CD4-positive, alpha-beta T cell treated with Interferon alpha-2 for 1 hour (primary cell): ENCODE measurements at regions not wholly inside any gene's neighbourhood (a gene's known extent, or its start where the extent isn't known, plus 50 kb on each side); places are given as distances from the start of the nearest gene placed in this dataset.

Experiments used
- DNase-seq, 2 donors: peaks; one replicate each; pipeline ENCODE4 v3.0.0-alpha.2; 2020 to 2022

DNA sequence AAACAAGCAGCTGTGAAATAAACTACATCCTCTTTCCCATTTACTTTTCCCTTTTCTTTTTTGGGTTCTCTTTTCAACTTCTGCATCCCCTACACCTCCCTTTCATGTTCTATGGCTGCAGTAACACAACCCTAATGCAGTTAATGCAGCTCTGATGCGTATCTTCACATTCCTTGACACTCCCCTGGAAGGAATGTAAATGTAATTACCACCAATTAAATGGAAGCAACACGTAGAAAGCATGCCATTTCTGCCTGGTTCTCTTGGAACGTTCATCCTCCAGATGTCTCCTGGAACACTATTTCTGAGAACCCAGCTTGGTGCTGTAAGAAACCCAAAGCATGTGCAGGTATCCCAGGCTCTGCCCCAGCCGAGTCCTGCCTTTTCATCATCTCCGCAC is 166.8 kb upstream of the FREM2 start:
- DNase-seq: no peak

DNA sequence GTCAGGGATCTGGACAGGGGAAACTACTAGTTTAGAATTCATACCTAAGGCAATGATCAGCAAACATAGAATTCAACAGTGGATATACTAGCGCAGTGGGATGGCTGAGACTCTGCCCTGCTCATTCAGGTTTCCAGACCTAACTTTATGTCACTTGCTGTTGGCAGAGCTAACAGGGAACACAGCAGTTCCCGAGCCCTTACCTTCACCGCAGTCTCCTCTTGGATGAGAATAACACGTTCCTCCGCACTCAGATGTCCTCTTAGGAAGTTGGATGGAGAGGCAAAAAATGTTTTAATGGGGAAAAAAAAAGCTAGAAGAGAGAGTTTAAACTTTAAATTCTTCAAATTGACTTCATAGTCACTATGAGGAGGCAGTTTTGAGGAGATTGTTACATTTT is 159.7 kb upstream of the FREM2 start:
- no peak for DNase-seq

DNA sequence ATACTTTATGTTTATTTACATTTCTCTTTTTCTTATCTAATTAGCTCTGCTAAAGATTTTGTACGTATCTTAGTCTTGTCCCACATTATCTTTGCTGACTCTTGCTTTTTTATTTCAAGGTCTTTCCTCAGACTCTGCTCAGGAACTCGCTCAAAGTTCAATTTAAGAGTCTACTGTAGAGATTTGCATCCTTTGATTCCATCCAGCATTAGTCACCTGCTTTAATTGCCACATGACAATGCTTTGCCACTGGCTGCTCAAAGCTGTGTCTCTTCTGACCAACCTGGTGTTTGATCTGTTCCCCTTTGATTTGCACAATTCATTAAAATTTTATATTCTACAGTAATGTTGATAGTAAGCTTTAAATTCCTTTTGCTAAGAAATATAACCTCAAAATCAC is 157.9 kb upstream of the FREM2 start:
- no peak for DNase-seq

- no peak for DNase-seq
Measured at GRCh38 chr13:38530492-38530891, 156.4 kb upstream of the FREM2 start.

GRCh38 chr13:38535261-38535660 is 151.6 kb upstream of the FREM2 start:
- DNase-seq: no peak

- no peak for DNase-seq
Measured at GRCh38 chr13:38537051-38537450, 149.8 kb upstream of the FREM2 start.

DNA sequence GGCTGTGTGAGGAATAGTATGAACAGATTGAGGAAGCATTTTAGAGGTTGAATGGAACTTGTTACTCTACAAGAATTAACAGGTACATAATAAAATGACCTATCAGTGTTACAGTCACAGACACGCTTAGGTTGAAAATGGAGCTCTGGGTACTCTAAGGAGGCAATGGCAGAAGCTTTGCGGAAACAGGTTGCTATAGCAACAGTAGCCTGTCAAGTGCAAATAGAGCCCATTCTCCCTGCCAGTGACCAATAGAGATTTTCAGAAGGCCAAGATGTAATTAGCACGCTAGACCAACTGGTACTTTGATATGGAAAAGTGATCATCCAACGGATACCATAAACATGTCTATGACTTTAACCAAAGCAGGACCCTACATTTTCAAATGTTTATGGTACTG is 148.5 kb upstream of the FREM2 start:
- no peak for DNase-seq

GRCh38 chr13:38539632-38540031 is 147.2 kb upstream of the FREM2 start:
- DNase-seq: no peak

- no peak for DNase-seq
Measured at GRCh38 chr13:38542601-38543000, 144.3 kb upstream of the FREM2 start.

GRCh38 chr13:38543561-38543960 is 143.3 kb upstream of the FREM2 start:
- no peak for DNase-seq

GRCh38 chr13:38563739-38564138 is 123.1 kb upstream of the FREM2 start:
- no peak for DNase-seq

- DNase-seq: no peak
Measured at GRCh38 chr13:38564256-38565150, 122.4 kb upstream of the FREM2 start.

DNA sequence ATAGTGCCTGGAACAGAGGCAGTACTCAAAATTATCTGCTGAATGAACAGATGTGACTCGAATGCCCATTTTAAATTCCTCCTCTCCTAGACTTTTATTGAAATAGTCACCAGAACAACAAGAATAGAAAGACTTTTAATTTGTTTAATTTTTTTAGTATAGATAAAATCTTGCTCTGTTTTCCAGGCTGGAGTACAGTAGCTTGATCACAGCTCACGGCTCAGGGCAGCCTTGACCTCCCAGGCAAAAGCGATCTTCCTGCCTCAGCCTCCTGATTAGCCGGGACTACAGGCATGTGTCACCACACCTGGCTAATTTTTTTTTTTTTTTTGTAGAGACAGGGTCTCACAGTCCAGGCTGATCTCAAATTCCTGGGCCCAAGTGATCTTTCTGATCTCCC is 120.9 kb upstream of the FREM2 start:
- no peak for DNase-seq

- DNase-seq: no peak
Measured at GRCh38 chr13:38566519-38566918, 120.4 kb upstream of the FREM2 start.

DNA sequence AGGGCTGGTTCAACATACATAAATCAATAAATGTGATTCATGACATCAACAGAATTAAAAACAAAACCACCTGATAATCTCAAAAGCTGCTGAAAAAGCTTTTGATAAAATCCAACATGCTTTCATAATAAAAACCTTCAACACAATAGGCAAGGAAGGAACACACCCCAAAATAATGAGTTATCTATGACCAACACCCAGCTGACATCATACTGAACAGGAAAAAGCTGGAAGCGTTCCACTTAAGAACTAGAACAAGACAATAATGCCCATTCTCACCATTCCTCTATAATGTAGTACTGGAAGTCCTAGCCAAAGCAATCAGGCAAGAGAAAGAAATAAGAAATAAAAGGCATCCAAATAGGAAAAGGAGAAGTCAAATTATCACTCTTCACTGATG is 116.2 kb upstream of the FREM2 start:
- no peak for DNase-seq

DNA sequence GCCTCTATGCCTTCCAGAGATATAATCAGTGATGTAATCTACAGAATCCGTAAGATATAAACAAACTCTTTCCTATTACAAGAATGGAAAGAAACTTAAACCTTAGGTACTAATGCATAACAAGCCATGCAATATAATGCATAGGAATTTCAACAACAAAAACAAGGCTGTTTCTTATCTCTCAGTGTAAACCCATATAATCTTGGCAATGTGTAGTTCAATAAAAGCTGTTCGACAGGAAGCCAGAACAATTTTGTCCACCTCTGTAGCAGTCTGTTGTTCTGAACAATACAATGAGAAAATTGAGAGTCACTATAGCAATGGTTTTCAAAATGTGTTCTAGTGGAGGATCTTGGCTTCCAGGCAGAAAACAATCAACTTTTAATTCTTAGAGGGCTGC is 111.5 kb upstream of the FREM2 start:
- no peak for DNase-seq

- no peak for DNase-seq
Measured at GRCh38 chr13:38577048-38577447, 109.8 kb upstream of the FREM2 start.

DNA sequence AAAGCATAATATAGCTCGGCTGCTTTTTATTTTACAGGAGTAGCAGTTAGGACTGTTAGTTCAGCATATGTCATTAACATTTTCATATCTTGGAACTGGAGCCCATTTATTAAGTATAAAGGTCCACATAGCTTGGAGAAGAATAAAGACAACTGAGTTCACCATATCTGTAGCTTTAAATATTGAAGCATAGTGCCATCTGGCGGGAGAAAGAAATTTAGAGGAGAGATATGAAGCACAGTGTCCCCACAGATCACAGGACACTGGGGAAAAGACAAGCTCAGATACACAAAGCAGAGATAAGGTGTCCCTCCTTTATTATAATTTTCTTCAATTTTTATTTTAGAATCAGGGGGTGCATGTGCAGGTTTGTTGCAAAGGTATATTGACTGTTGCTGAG is 104.7 kb upstream of the FREM2 start:
- DNase-seq: peak in 1 of 2 donors; percentile 24

DNA sequence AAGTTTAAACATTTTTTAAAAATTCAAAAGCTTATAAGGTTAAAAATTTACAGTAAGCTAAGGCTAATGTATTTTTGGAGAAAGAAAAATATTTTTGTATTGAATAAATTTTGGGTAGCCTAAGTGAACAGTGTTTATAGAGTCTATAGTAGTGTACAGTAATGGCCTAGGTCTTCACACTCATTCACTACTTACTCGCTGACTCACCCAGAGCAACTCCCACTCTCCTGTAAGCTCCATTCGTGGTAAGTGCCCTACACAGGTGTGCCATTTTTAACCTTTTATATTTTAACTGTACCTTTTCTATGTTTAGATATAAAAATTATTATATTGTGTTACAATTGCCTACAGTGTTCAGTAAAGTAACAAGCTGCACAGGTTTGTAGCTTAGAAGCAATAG is 96.6 kb upstream of the FREM2 start:
- no peak for DNase-seq

DNA sequence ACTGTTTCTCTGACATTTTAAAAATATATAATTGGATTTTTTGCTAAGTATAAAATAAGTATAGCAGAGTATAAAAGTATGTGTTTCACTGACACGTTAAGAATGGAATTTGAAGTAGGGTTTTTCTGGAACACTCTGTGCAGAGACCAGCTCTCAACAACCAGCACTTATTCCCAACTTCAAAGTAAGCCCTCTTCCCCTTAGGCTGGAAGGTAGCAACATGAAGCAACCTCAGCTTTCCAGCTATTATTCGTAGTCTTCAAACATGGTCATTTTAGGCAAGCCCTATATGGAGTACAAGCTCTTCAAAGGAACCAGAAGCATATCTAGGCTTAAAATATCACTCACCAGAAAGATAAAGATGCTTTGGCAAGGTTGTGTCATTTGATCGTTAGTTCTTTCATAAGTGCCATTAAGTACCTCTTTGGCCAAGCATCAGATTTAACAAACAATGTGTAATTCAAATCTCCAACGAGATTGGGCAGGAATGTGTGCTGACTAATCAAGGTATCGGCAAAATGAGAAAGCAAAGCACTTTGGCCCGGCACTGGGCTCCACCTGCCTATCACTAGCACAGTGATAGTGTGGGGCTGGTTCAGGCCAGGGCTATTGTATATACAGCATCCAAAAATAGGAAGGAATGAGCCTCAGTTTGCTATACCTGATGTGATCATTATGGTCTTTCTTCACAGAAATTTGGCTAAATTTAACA is 95.9 kb upstream of the FREM2 start:
- DNase-seq: no peak

DNA sequence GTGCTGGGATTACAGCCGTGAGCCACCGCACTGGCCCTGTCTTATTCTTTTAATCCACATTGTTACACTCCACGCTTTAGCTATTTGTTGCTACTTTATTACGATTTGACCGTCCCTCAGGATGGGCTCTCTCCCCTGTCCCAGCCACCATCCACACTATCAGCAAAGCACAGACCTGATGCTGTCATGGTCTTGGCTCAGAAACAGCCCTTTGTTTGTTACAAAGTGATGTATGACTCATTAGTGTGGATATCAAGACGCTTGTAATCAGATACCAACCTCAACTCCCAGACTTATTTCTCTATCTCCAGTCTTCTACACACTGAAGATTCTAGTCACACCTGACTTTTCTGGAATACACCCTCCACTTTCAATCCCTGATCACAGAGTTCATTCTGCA is 84.6 kb upstream of the FREM2 start:
- no peak for DNase-seq

- DNase-seq: no peak
Measured at GRCh38 chr13:38606699-38607535, 80.0 kb upstream of the FREM2 start.

DNA sequence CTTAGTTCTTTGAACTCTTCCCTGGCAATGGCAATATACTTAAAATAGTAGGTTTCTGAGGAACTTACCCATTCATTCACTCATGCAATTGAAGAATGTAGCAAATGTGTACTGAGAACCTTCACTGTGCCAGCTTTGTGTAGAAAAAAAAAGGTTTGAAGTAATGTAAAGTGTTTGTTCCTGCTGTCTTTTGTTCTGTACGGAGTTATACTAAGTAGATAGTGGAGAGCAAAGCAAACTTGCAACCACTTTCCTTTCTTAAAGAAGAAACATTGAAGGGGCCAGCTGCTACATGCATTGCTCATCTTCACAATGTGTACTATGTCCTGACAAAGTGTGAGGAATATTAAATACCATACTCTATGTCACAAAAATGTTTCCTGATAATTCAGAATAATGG is 68.9 kb upstream of the FREM2 start:
- no peak for DNase-seq

DNA sequence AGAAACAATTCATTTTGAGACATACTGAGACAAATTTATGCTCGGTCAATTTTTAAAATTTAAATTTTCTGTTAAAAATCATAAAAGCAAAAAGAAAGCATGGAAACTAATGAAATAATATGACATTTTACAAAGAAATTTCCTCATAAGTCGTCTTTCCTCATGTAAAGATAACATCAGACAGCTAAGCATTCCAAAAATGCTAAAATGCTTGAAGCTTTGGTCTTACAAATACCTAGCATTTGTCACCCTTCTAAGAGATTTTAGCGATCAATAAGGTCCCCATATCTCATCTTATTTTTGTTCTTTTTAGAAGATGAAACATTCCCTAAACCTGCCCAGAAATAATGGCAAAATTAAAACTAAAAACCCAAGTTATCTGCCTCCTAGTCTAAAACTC is 68.5 kb upstream of the FREM2 start:
- no peak for DNase-seq
